ENCODE measurements at regions not wholly inside any gene's neighbourhood (a gene's known extent, or its start where the extent isn't known, plus 50 kb on each side); places are given as distances from the start of the nearest gene placed in this dataset.

DNA sequence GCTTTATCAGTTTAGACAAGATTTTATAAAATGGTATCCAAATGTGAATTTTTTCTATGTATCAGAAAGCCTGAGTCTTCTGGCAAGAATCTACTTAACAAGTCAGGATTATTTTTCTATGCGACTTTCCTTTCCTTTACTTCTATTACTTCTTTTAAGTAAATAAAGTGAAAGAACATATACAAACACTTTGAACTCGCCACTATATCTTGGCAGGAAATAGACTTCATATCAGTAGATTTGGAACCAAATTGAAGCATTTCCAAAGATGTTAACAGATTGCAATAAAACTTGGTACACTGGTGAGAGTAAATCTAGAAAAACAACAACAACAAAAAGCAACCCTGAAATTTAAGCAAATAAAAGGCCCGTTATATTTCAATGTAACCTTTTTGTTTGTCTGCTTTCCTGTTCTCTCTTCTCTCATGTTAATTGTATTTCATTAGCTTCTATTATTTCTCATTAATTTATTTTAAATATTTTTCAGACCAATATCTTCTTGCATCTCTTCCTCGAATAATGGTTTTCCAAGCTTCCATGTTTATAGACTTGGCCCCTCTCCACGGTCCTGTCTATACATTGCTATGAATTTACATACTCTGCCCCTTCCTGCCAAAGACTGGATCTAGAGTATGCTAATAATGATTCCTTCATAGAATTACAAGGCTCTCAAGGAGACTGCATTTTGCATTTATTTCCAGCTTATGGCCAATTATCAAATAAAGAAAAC, 843.6 kb downstream of the ADGRL2 start:
- no peaks in the 10 kb centered on the region for H3K79me2 ChIP-seq (ENCODE audit: control insufficient read depth, insufficient read depth, low read length)
- FAIRE-seq (no peak), DNase-seq (ENCODE audit: low read depth, low spot score) (no peak), ATAC-seq (no peak)
- BruUV-seq (replicated peaks): no TSS peak
- no peaks in the 10 kb centered on the region for H3K36me3 ChIP-seq (ENCODE audit: control insufficient read depth in 2 of 2, insufficient read depth in 2 of 2, low read length in 1 of 2)
- ChIA-PET CTCF (interaction anchor here (1.3 kb wide), 1 partner anchor 14 kb away, joined by 3 read pairs; no protein-coding TSS in a partner anchor), POLR2A (no interaction called here), SMC1A (ENCODE audit: uncharacterized antibody, unreplicated experiment) (interaction anchor here (0.6 to 1.0 kb wide), 2 partner anchors 22 to 714 kb away, joined by 3 read pairs; no protein-coding TSS in a partner anchor), RAD21 (ENCODE audit: unreplicated experiment) (no interaction called here)
- no peak overlapping the region for H2AFZ ChIP-seq (ENCODE audit: control insufficient read depth, low read depth, low read length)
- no peak overlapping the region for H3K4me3 ChIP-seq
- H3K9ac ChIP-seq (ENCODE audit: control insufficient read depth, insufficient read depth, low read length): no peak overlapping the region
- H3K4me2 ChIP-seq (ENCODE audit: control insufficient read depth, insufficient read depth): no peak overlapping the region
- 6% methylated on average over 5 of the region's 5 CpGs for WGBS (ENCODE audit: insufficient coverage, insufficient replicate concordance, low lambda C conversion rate, missing lambda C conversion rate)
- H3K27ac ChIP-seq (ENCODE audit: control insufficient read depth, insufficient read depth): no peak overlapping the region
- in situ Hi-C loops (cut with MboI) (no loop called here), intact Hi-C loops (cut with micrococcal nuclease; ENCODE audit: unreplicated experiment) (no loop called here)
- no peaks in the 10 kb centered on the region for H4K20me1 ChIP-seq (ENCODE audit: control insufficient read depth, insufficient read depth)
- H3K9me3 ChIP-seq (replicated peaks; ENCODE audit: control insufficient read depth, insufficient read depth, low read length): no peaks in the 10 kb centered on the region
- no peaks in the 10 kb centered on the region for H3K4me1 ChIP-seq (ENCODE audit: control insufficient read depth, insufficient read depth, low read length)
- TF ChIP-seq, protein P1, sequence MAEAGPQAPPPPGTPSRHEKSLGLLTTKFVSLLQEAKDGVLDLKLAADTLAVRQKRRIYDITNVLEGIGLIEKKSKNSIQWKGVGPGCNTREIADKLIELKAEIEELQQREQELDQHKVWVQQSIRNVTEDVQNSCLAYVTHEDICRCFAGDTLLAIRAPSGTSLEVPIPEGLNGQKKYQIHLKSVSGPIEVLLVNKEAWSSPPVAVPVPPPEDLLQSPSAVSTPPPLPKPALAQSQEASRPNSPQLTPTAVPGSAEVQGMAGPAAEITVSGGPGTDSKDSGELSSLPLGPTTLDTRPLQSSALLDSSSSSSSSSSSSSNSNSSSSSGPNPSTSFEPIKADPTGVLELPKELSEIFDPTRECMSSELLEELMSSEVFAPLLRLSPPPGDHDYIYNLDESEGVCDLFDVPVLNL (IDR thresholded peaks at IDR 0.05; ENCODE audit: low read depth, low read length): no peak
- TF ChIP-seq ZNF217 (IDR thresholded peaks at IDR 0.05) (no peak), MEF2B (IDR thresholded peaks at IDR 0.05; ENCODE audit: partially characterized antibody, poor library complexity, severe bottlenecking) (no peak), ZNF622 (IDR thresholded peaks at IDR 0.05) (no peak), KAT2A (conservative IDR thresholded peaks at IDR 0.05; ENCODE audit: control insufficient read depth, low read depth, low read length) (no peak)
- no peaks in the 10 kb centered on the region for H3K27me3 ChIP-seq (replicated peaks in 1 of 2; ENCODE audit: control insufficient read depth in 2 of 2, insufficient read depth in 2 of 2, low read length in 1 of 2)

DNA sequence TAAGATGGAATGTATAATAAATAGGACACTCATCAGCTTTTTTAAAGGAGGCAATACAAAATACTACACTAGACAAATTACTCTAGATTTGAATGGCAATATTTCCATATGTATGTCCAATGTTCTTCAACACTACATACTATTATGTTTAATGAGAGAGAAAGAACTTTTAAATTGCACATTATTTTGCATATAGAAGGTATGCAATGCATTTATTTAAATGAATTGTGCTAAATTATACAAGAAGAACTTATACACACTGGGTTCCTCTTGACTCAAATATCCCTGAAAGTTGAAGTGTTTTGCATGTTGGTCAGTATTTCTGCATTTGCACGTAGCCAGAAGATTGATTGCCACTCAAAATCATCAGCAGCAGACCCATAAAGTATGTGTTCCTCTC, 839.6 kb downstream of the ADGRL2 start:
- in situ Hi-C loops (cut with MboI): no loop called here
- H3K9ac ChIP-seq (ENCODE audit: control insufficient read depth, insufficient read depth, low read length): no peak overlapping the region
- H3K27ac ChIP-seq (ENCODE audit: control insufficient read depth, insufficient read depth): no peak overlapping the region
- no peak overlapping the region for H3K4me2 ChIP-seq (ENCODE audit: control insufficient read depth, insufficient read depth)
- intact Hi-C loops (cut with micrococcal nuclease; ENCODE audit: unreplicated experiment): no loop called here
- ATAC-seq (no peak), FAIRE-seq (no peak), DNase-seq (ENCODE audit: low read depth, low spot score) (no peak)
- ChIA-PET SMC1A (ENCODE audit: uncharacterized antibody, unreplicated experiment) (no interaction called here), RAD21 (ENCODE audit: unreplicated experiment) (no interaction called here), POLR2A (no interaction called here), CTCF (no interaction called here)
- no peaks in the 10 kb centered on the region for H4K20me1 ChIP-seq (ENCODE audit: control insufficient read depth, insufficient read depth)
- H3K4me3 ChIP-seq: no peak overlapping the region
- no peaks in the 10 kb centered on the region for H3K79me2 ChIP-seq (ENCODE audit: control insufficient read depth, insufficient read depth, low read length)
- H3K9me3 ChIP-seq (replicated peaks; ENCODE audit: control insufficient read depth, insufficient read depth, low read length): no peaks in the 10 kb centered on the region
- H3K27me3 ChIP-seq (replicated peaks in 1 of 2; ENCODE audit: control insufficient read depth in 2 of 2, insufficient read depth in 2 of 2, low read length in 1 of 2): no peaks in the 10 kb centered on the region
- H2AFZ ChIP-seq (ENCODE audit: control insufficient read depth, low read depth, low read length): no peak overlapping the region
- no peaks in the 10 kb centered on the region for H3K36me3 ChIP-seq (ENCODE audit: control insufficient read depth in 2 of 2, insufficient read depth in 2 of 2, low read length in 1 of 2)
- no peaks in the 10 kb centered on the region for H3K4me1 ChIP-seq (ENCODE audit: control insufficient read depth, insufficient read depth, low read length)
- WGBS (ENCODE audit: insufficient coverage, insufficient replicate concordance, low lambda C conversion rate, missing lambda C conversion rate): 0% methylated on average over 1 of the region's 1 CpG
- no TSS peak for BruUV-seq (replicated peaks)
- TF ChIP-seq, protein P2, sequence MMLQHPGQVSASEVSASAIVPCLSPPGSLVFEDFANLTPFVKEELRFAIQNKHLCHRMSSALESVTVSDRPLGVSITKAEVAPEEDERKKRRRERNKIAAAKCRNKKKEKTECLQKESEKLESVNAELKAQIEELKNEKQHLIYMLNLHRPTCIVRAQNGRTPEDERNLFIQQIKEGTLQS (IDR thresholded peaks at IDR 0.05; ENCODE audit: borderline replicate concordance, extremely low read depth, low read depth, low read length): no peak
- TF ChIP-seq SMAD1 (IDR thresholded peaks at IDR 0.05; ENCODE audit: low read depth, partially characterized antibody) (no peak), FOXK2 (IDR thresholded peaks at IDR 0.05) (no peak), MEF2B (IDR thresholded peaks at IDR 0.05; ENCODE audit: partially characterized antibody, poor library complexity, severe bottlenecking) (no peak), EGR1 (IDR thresholded peaks at IDR 0.05; ENCODE audit: borderline replicate concordance in 1 of 2, low read depth in 2 of 2, low read length in 2 of 2) (no peak), CBX5 (IDR thresholded peaks at IDR 0.05; ENCODE audit: low read depth) (no peak), CBFB (IDR thresholded peaks at IDR 0.05; ENCODE audit: low read depth) (no peak)
- TF ChIP-seq, protein P1 (IDR thresholded peaks at IDR 0.05; ENCODE audit: low read depth, low read length): no peak
